ENCODE measurements at regions not wholly inside any gene's neighbourhood (a gene's known extent, or its start where the extent isn't known, plus 50 kb on each side); places are given as distances from the start of the nearest gene placed in this dataset.
"Not testable (repeated sequence)": the region's sequence is repeated elsewhere in the genome, so short reads cannot be mapped to it uniquely, and the experiment has no call there.

DNA sequence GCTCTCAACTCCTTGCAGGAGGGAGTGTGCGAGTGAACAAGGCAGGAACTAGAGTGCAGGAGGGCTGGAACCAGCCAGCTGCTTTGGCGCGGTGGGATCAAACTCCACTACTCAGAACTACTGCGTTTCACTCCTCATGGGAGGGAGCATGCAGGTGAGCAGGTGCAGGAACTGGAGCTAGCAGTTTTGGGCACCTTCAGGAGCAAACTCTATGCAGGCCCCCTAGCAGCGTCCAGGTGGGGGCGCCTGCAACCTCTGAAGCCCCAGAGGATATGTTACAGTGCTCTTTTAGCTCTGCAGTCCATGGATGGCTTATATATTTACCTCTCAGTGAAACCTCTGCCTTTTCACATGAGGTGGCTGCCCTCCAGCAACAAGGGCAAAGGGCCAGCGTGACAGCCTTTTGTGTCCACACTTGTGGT, 1303.4 kb downstream of the PCDH9 start:
- Mint-ChIP-seq H3K27me3 (no peaks in the 10 kb centered on the region), H3K4me1 (ENCODE audit: low read depth) (no peaks in the 10 kb centered on the region), H3K4me3 (no peak overlapping the region), H3K9me3 (ENCODE audit: low read depth) (no peaks in the 10 kb centered on the region), H3K27ac (no peak overlapping the region), H3K36me3 (no peaks in the 10 kb centered on the region)

GRCh38 chr13:65922846-65923245, 1307.3 kb downstream of the PCDH9 start:
- not testable (repeated sequence) for H3K27me3 Mint-ChIP-seq; H3K36me3 Mint-ChIP-seq; H3K4me1 Mint-ChIP-seq (ENCODE audit: low read depth); H3K4me3 Mint-ChIP-seq; H3K27ac Mint-ChIP-seq; H3K9me3 Mint-ChIP-seq (ENCODE audit: low read depth)

DNA sequence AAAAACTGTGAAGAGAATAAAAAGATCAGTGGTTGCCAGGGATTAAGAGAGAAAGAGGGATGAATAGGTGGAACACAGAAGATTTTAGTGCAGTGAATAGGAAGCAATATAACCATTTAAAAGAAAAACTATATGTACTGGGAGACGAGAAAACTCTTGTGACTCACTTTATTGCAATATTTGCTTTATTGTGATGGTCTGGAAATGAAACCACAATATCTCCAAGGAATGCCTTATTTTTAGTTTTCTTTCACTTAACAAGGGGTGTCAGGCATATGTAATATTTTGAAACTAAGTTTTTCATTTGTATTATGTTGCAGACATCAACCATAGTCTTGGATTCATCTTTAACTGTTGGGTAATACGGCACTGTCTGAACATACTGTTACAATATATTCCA, 1308.2 kb downstream of the PCDH9 start:
- no peak overlapping the region for H3K4me3 Mint-ChIP-seq
- no peak overlapping the region for H3K27ac Mint-ChIP-seq
- no peaks in the 10 kb centered on the region for H3K9me3 Mint-ChIP-seq (ENCODE audit: low read depth)
- no peaks in the 10 kb centered on the region for H3K27me3 Mint-ChIP-seq
- H3K4me1 Mint-ChIP-seq (ENCODE audit: low read depth) = no peaks in the 10 kb centered on the region
- no peaks in the 10 kb centered on the region for H3K36me3 Mint-ChIP-seq

GRCh38 chr13:65917731-65918130, 1312.4 kb downstream of the PCDH9 start:
- Mint-ChIP-seq H3K4me1 (ENCODE audit: low read depth) (no peaks in the 10 kb centered on the region), H3K27me3 (no peaks in the 10 kb centered on the region), H3K27ac (no peak overlapping the region), H3K4me3 (no peak overlapping the region), H3K9me3 (ENCODE audit: low read depth) (no peaks in the 10 kb centered on the region), H3K36me3 (no peaks in the 10 kb centered on the region)

- no peaks in the 10 kb centered on the region for H3K4me1 Mint-ChIP-seq (ENCODE audit: low read depth)
- no peak overlapping the region for H3K27ac Mint-ChIP-seq
- H3K36me3 Mint-ChIP-seq = no peaks in the 10 kb centered on the region
- no peaks in the 10 kb centered on the region for H3K9me3 Mint-ChIP-seq (ENCODE audit: low read depth)
- no peaks in the 10 kb centered on the region for H3K27me3 Mint-ChIP-seq
- no peak overlapping the region for H3K4me3 Mint-ChIP-seq
Measured at GRCh38 chr13:65915195-65915594, 1314.9 kb downstream of the PCDH9 start.

DNA sequence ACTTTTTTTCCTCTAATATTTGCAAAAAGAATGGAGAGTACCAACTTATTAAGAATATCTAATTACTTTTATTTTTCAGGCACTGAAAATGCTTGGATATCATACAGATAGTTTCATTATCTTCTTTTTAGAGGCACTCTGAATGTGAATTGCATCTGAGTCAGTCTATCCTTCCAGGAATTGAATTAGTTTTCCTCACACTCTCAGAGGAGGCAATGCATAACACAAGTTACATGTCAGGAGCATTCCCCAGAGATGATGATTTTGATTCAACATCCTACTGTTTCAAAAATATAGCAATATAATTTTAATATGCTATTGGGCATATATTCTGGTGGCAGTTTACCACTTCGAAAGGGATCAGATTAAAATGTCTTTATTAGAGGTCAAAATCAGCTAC, 1315.4 kb downstream of the PCDH9 start:
- H3K9me3 Mint-ChIP-seq (ENCODE audit: low read depth) = no peaks in the 10 kb centered on the region
- H3K36me3 Mint-ChIP-seq = no peaks in the 10 kb centered on the region
- H3K27me3 Mint-ChIP-seq = no peaks in the 10 kb centered on the region
- no peak overlapping the region for H3K27ac Mint-ChIP-seq
- H3K4me3 Mint-ChIP-seq = no peak overlapping the region
- H3K4me1 Mint-ChIP-seq (ENCODE audit: low read depth) = no peaks in the 10 kb centered on the region

GRCh38 chr13:65913173-65913572, 1317.0 kb downstream of the PCDH9 start:
- Mint-ChIP-seq H3K4me3 (no peak overlapping the region), H3K36me3 (no peaks in the 10 kb centered on the region), H3K9me3 (ENCODE audit: low read depth) (peaks cover 5% of the 10 kb centered on the region), H3K27ac (no peak overlapping the region), H3K4me1 (ENCODE audit: low read depth) (no peaks in the 10 kb centered on the region), H3K27me3 (no peaks in the 10 kb centered on the region)

- no peak overlapping the region for H3K27ac Mint-ChIP-seq
- no peaks in the 10 kb centered on the region for H3K36me3 Mint-ChIP-seq
- no peak overlapping the region for H3K4me3 Mint-ChIP-seq
- no peaks in the 10 kb centered on the region for H3K27me3 Mint-ChIP-seq
- no peaks in the 10 kb centered on the region for H3K4me1 Mint-ChIP-seq (ENCODE audit: low read depth)
- peaks cover 5% of the 10 kb centered on the region for H3K9me3 Mint-ChIP-seq (ENCODE audit: low read depth)
Measured at GRCh38 chr13:65912516-65912915, 1317.6 kb downstream of the PCDH9 start.

DNA sequence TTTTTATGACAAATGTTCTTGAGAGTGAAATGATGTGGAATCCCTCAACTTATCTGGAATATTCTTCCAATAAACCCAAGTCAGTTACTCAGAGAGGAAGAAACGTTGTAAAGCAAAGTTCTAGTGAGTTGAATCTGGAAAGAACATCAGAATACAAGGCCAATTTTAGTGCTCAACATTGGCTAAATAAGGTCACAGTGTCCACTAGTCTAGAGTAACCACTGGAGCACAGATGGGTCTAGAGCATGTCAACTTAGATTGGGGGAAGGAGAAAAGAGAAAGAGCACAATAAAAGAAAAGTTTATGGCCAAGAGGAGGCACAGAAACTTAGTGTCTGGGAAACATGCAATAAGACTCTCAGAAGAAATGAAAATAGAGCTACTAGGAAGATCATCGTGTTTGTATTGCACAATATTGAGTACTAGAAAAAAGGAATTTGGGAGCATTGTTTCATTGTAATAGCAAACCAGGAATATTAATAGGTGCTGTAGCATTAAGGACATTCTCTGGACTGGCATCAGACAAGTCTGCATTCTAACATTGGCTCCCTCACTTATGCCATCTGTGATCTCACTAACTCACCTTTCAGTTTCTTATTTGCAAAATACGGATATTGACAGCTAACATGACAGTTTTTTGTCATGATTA, 1318.5 kb downstream of the PCDH9 start:
- Mint-ChIP-seq H3K9me3 (ENCODE audit: low read depth) (peaks cover 5% of the 10 kb centered on the region), H3K4me1 (ENCODE audit: low read depth) (no peaks in the 10 kb centered on the region), H3K36me3 (no peaks in the 10 kb centered on the region), H3K27me3 (no peaks in the 10 kb centered on the region), H3K4me3 (no peak overlapping the region), H3K27ac (no peak overlapping the region)

- Mint-ChIP-seq H3K9me3 (ENCODE audit: low read depth) (peaks cover 5% of the 10 kb centered on the region), H3K27ac (no peak overlapping the region), H3K4me1 (ENCODE audit: low read depth) (no peaks in the 10 kb centered on the region)
Measured at GRCh38 chr13:65909501-65909900, 1320.6 kb downstream of the PCDH9 start.

GRCh38 chr13:65907666-65908525, 1322.2 kb downstream of the PCDH9 start:
- Mint-ChIP-seq H3K4me1 (ENCODE audit: low read depth) (no peaks in the 10 kb centered on the region), H3K4me3 (no peak overlapping the region), H3K27me3 (no peaks in the 10 kb centered on the region), H3K9me3 (ENCODE audit: low read depth) (peaks cover 5% of the 10 kb centered on the region), H3K27ac (no peak overlapping the region), H3K36me3 (no peaks in the 10 kb centered on the region)

More at GRCh38 chr13:65909501-65909900, 1320.6 kb downstream of the PCDH9 start:
- Mint-ChIP-seq H3K4me3 (no peak overlapping the region), H3K27me3 (no peaks in the 10 kb centered on the region), H3K36me3 (no peaks in the 10 kb centered on the region)

- no peak overlapping the region for H3K4me3 Mint-ChIP-seq
- H3K36me3 Mint-ChIP-seq = no peaks in the 10 kb centered on the region
- peaks cover 17% of the 10 kb centered on the region for H3K9me3 Mint-ChIP-seq (ENCODE audit: low read depth)
- no peaks in the 10 kb centered on the region for H3K27me3 Mint-ChIP-seq
- no peak overlapping the region for H3K27ac Mint-ChIP-seq
- H3K4me1 Mint-ChIP-seq (ENCODE audit: low read depth) = no peaks in the 10 kb centered on the region
Measured at GRCh38 chr13:65901723-65902122, 1328.4 kb downstream of the PCDH9 start.

GRCh38 chr13:65894049-65894448, 1336.1 kb downstream of the PCDH9 start:
- H3K27me3 Mint-ChIP-seq = no peaks in the 10 kb centered on the region
- H3K4me3 Mint-ChIP-seq = no peak overlapping the region
- no peaks in the 10 kb centered on the region for H3K4me1 Mint-ChIP-seq (ENCODE audit: low read depth)
- no peaks in the 10 kb centered on the region for H3K36me3 Mint-ChIP-seq
- peaks cover 8% of the 10 kb centered on the region for H3K9me3 Mint-ChIP-seq (ENCODE audit: low read depth)
- no peak overlapping the region for H3K27ac Mint-ChIP-seq

DNA sequence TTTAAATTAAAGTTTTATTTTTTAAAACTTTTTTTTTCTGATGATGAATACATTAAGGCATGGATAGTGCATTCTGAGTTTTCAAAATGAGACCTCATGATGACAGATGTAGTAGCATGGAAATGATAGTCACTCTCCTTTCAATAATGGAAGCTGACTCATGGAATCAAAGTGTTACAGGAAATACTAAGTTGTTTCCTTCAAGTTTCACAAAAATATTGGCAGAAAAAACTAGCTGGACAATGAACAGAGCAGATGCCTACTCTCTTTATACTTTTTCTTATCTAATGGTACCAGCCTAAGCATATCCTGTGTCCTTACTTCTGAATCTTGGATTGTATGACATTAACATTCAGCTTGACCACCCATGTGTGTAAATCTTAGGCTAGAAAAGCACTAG, 1337.3 kb downstream of the PCDH9 start:
- Mint-ChIP-seq H3K36me3 (no peaks in the 10 kb centered on the region), H3K27me3 (no peaks in the 10 kb centered on the region), H3K4me1 (ENCODE audit: low read depth) (no peaks in the 10 kb centered on the region), H3K4me3 (no peak overlapping the region), H3K9me3 (ENCODE audit: low read depth) (peaks cover 11% of the 10 kb centered on the region), H3K27ac (no peak overlapping the region)

DNA sequence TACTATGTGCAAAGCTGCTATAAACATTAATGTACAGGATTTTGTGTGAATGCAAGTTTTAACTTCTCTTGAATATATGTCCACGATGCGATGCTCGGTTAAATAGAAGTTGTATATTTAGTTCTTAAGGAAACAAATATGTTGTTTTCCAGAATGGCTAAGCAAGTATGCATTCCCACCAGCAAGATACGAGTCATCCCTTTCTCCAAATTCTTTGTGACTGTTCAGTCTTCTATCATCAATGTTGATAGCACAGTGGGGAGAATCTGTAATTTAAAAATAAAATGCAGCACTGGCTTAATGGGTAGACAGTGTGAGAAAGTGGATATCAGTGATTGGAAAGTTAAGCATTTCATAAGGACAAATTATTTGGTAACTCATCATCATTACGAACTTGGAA, 1340.8 kb downstream of the PCDH9 start:
- no peaks in the 10 kb centered on the region for H3K4me1 Mint-ChIP-seq (ENCODE audit: low read depth)
- H3K27me3 Mint-ChIP-seq = no peaks in the 10 kb centered on the region
- H3K4me3 Mint-ChIP-seq = no peak overlapping the region
- peaks cover 15% of the 10 kb centered on the region for H3K9me3 Mint-ChIP-seq (ENCODE audit: low read depth)
- H3K27ac Mint-ChIP-seq = no peak overlapping the region
- no peaks in the 10 kb centered on the region for H3K36me3 Mint-ChIP-seq

DNA sequence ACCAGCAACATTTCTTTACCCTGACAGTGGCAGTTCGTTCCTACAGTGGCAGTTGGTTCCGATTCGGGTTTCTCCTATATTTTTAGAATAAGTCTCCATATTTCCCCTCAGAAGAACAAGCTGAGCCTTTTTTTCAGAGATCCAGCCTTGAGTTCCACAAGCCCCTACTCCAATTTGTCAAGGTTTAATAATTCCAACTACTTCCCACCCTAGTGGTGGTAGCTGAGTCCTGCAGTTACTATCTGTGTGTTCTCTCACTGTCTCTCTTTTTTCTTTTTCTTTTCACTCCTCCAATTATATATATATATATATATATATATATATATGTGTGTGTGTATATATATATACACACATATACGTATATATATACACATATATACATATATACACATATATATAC, 1347.3 kb downstream of the PCDH9 start:
- H3K27me3 Mint-ChIP-seq = no peaks in the 10 kb centered on the region
- no peaks in the 10 kb centered on the region for H3K4me1 Mint-ChIP-seq (ENCODE audit: low read depth)
- no peak overlapping the region for H3K4me3 Mint-ChIP-seq
- H3K36me3 Mint-ChIP-seq = no peaks in the 10 kb centered on the region
- peaks cover 4% of the 10 kb centered on the region for H3K9me3 Mint-ChIP-seq (ENCODE audit: low read depth)
- H3K27ac Mint-ChIP-seq = no peak overlapping the region
